Fibroblast of skin of abdomen (primary cell): ENCODE measurements at regions not wholly inside any gene's neighbourhood (a gene's known extent, or its start where the extent isn't known, plus 50 kb on each side); places are given as distances from the start of the nearest gene placed in this dataset.

Source experiments
- DNase-seq: peaks from one replicate; pipeline ENCODE4 v3.0.0-alpha.2; 2013

DNA sequence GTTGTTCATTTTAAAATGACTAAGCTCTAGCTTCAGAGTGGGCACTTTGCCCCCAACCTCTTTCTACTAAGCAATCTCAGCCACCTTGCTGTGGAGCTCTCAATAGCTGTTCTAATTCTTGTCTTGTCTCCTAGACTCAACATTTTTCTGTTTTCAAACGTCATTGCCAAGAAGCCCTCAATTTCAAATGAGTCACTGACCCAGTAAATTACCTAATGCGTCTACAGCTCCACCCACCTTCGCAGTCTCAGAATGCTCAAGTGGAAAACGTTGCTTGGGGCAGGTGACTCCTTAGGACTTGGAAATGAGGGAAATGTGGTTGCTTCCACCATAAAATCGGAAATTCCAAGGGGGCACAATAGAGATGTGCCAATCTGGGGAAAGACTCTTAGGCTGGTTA, 59.0 kb downstream of the ING2 start:
- DNase-seq: no peak

DNA sequence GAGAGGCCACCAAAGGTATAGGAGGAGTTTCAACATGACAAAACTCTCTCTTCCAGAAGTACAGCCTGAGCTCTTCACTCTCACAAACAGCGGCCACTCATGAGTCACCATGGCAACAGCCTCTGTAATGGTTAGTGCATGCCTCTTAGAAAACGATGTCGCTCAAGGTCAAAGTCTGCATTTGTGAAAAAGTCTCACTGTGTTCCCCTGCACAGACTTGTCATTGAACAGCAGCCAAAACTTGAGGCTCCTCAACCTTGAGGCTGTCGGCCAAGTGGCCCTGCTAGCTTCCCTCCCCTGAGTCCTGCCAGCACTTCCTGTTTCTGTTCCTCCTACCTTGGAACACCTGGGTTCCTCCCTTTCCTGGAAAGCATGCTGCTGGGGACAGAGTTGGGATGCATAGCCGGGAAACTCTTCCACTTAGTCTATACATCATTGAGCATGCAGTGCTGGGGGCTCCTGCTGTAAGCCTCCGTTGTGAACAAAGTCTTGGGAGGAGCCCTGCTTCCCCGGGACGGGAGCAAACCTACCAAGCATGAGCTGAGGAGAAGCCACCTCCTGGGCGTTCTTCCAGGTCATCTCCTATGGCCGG, 66.6 kb downstream of the ING2 start:
- peak; percentile 21 for DNase-seq

DNA sequence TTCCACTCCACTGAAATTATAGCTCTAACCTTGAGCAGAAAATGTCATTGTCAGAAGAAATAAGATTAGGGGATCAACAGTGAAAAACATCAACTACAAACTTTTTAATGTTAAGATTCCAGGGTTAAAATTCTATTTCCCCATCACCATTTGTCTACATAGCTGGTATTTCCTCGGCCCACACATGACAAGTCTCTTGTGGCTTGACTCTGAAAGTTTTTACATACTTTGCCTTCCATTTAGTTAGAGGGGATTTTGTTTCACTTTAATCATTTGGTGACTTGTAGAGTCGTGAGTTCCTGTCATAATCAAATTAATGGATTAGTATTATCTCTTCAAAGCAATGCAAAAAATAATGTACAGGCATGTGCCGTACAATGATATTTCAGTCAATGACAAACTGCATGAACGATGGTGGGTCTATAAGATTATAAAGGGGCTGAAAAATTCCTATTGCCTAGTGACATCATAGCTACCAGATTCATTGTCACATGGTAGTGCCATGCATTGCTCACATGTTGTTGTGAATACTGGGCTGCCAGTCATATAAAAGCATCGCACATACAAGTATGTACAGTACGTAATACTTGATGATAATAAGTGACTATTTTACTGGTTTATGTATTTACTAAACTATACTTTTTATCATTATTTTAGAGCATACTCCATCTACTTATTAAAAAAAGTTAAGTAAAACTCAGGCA, 72.0 kb downstream of the ING2 start:
- peak; percentile 31 for DNase-seq

DNA sequence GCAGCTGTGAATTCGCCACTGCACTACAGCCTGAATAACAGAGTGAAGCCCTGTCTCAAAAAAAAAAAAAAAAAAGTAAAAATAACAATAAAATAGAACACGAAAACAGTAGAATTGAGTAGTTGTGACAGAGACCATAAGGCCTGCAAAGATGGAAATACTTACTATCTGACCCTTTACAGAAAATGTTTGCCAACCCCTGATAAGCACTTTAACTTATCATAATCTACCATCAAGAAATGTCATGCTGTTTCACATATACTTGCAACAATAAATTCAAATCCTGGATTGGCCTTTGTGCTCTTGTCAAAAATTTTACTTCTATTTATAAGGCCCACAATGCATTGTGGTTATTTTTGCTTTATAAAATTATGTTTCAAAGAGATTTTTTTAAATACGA, 75.5 kb downstream of the ING2 start:
- no peak for DNase-seq

DNA sequence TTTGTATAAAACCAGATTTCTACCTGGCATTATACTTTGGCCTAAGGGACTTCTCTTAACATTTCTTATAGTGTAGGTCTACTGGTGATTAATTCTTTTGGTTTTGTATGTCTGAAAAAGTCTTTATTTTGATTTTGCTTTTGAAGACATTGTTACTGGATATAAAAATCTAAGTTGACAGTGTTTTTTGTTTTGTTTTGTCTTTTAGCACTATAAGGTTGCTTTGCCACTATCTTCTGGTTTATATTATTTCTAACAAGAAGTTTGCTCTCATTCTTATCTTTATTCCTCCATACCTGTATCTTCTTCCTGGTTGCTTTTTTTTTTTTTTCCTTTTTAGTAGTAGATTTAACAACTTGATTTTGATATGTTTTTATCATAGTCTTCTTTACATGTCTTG, 76.0 kb downstream of the ING2 start:
- DNase-seq: no peak

DNA sequence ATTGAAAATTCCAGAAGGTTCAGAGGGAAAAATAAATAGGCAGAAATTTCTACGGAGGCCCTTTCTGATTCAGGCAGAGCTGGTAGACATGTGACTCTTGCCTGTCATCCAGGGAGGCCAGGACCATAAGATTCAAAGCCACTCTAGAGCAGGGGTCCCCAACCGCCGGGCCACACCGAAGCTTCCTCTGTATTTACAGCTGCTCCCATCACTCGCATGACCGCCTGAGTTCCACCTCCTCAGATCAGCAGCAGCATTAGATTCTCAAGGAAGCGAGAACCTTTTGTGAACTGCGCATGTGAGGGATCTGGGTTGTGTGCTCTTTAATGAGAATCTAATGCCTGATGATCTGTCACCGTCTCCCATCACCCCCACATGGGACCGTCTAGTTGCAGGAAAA, 72.2 kb downstream of the RWDD4 start:
- DNase-seq: no peak

DNA sequence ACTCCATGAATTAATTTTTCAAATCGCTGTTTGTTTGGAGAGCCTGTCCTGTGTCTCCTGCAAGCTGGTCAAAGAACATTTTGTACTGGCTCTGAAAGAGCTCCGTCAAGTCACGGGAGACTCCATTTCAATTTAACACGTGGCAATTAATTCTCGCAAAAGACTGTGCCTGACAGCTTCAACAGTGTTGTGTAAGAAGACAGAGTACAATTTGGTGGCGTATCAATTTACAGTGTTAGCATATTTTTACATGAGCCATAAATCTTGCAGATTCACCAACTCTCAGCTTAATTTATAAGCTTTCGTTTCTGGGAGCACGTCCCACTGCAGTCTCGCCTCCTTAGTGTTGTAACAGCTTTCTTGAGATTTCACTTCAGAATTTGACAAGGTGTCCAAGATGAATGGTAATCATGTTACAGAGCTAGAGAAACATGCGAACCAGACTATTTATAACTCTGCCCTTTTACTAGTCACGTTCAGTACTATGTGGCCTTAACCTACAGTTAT, 70.8 kb downstream of the RWDD4 start:
- peak; percentile 87 for DNase-seq

DNA sequence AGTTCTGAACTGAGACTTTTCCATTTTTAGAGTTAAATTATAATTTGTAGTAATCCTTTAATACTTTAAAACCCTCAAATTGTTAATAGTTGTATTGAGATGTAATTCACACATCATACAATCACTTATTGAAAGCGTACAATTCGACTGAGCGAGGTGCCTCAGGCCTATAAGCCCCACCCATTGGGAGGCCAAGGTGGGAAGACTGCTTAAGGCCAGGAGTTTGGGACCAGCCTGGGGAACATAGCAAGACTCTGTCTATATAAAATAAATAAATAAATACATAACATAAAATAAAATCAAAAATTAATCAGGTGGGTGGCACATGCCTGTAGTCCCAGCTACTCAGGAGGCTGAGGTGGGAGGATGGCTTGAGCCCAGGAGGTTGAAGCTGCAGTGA, 70.3 kb downstream of the RWDD4 start:
- no peak for DNase-seq

DNA sequence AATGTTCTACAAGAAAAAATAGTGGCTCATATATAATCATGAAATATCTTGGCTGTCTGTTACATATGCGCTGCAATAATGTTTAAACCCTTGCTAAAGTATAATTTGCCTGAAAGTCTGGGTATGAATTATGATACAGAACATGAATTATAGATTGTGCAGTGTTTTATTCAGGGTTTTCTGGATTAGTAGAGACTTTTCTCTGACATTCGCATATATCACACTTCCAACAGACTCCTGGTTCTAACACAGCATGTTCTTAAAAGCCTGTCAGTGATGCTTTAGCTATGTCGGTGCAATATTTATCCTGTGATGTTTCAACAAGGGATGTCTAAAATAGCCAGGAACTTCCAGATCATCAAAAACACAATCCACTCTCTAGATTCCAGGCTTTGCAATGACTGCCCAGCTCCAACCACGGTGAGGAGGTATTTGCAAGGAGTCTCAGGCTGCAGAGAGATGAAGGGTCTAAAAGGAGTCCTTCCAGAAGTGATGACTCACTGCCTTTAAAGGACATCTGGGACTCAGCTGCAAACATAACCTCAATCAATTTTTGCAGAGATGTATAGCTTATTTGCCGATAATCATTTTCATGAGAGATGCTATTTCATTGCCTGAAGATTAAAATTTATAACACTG, 69.4 kb downstream of the RWDD4 start:
- peak; percentile 71 for DNase-seq
